Upper lobe of left lung (tissue), 6 donors: ENCODE measurements at regions not wholly inside any gene's neighbourhood (a gene's known extent, or its start where the extent isn't known, plus 50 kb on each side); places are given as distances from the start of the nearest gene placed in this dataset.

Experiments
- ATAC-seq, 2 donors: fragments of 200-7000 bp; cut with Tn5 transposase; one replicate each; pipeline ENCODE4 v1.9.1; 2022; ENCODE audit warnings: mild to moderate bottlenecking in 2 of 2, moderate library complexity in 2 of 2; ENCODE audit not compliant: low FRiP score in 2 of 2
- DNase-seq, 2 donors: peaks; one replicate each; pipeline ENCODE4 v3.0.0-alpha.2; 2019 to 2020
- H3K27ac ChIP-seq, 4 donors: fragments of 200-600 bp; sonication (generic); one replicate each; pipeline ENCODE4 v1.5.1; 2016 to 2019
- H3K27me3 ChIP-seq, 4 donors: fragments of 200-600 bp; sonication (generic); one replicate each; pipeline ENCODE4 v1.5.1; 2017 to 2019
- H3K36me3 ChIP-seq, 4 donors: fragments of 200-600 bp; sonication (generic); one replicate each; pipeline ENCODE4 v1.5.1; 2016 to 2019
- H3K4me1 ChIP-seq, 4 donors: fragments of 200-600 bp; sonication (generic); one replicate each; pipeline ENCODE4 v1.5.1; 2018 to 2019
- H3K4me3 ChIP-seq, 4 donors: fragments of 200-600 bp; sonication (generic); one replicate each; pipeline ENCODE4 v1.5.1; 2017 to 2019; ENCODE audit warnings: mild to moderate bottlenecking in 2 of 4, moderate library complexity in 1 of 4
- H3K9me3 ChIP-seq, 4 donors: fragments of 200-600 bp; sonication (generic); one replicate each; pipeline ENCODE4 v1.5.1; 2018 to 2019
- CTCF ChIP-seq, 6 experiments: fragments of 450-650 bp in 4 of 6; fragments of 200-600 bp in 2 of 6; sonication (generic) in 2 of 6; IDR thresholded peaks; one replicate each; pipeline ENCODE4 v1.5.1; 2016 to 2019; ENCODE audit warnings: antibody characterized with exemption in 6 of 6
- EP300 ChIP-seq, 4 donors: sonication (generic); formaldehyde crosslinking; IDR thresholded peaks; one replicate each; pipeline ENCODE4 v1.5.1; 2017; ENCODE audit warnings: antibody characterized with exemption in 4 of 4, control low read depth in 2 of 4
- POLR2A ChIP-seq, 4 donors: fragments of 450-650 bp; IDR thresholded peaks; one replicate each; pipeline ENCODE4 v1.5.1; 2016 to 2017; ENCODE audit warnings: antibody characterized with exemption in 4 of 4, mild to moderate bottlenecking in 2 of 4
- POLR2AphosphoS5 ChIP-seq, 2 donors: sonication (generic); formaldehyde crosslinking; IDR thresholded peaks; one replicate each; pipeline ENCODE4 v1.5.1; 2017; ENCODE audit warnings: antibody characterized with exemption in 2 of 2
- WGBS, 2 donors: methylation state at CpG; one replicate each; pipeline ENCODE4 v1.1.5; 2017 to 2018; 5-methylcytosine and 5-hydroxymethylcytosine counted together
- donor health status: DM: no; HTN: no; CAD: no; lungs with moderate emphysema.
- donor health status: DM: no; HTN: yes; CAD: no; lungs with severe emphysema.

GRCh38 chr16:65426484-65426883 lies 304.6 kb upstream of the CDH11 start:
- TF ChIP-seq POLR2A (IDR thresholded peaks at IDR 0.05) (no peak), EP300 (IDR thresholded peaks at IDR 0.05) (no peak)
- Histone ChIP-seq H3K36me3 (no peaks in the 10 kb centered on the region), H3K27ac (no peak overlapping the region), H3K9me3 (no peaks in the 10 kb centered on the region), H3K4me1 (no peaks in the 10 kb centered on the region), H3K4me3 (no peak overlapping the region), H3K27me3 (no peaks in the 10 kb centered on the region)
- DNase-seq (no peak), ATAC-seq (no peak)
- 91 to 94% methylated on average over 1 of the region's 1 CpG for WGBS, 2 donors

GRCh38 chr16:65422934-65423333 lies 301.1 kb upstream of the CDH11 start:
- DNase-seq (no peak), ATAC-seq (no peak)
- H3K4me1 ChIP-seq: no peaks in the 10 kb centered on the region
- WGBS, 2 donors: 91 to 95% methylated on average over 4 of the region's 4 CpGs
- H3K4me3 ChIP-seq: no peak overlapping the region
- H3K27ac ChIP-seq: no peak overlapping the region
- H3K9me3 ChIP-seq: no peaks in the 10 kb centered on the region
- no peak for TF ChIP-seq EP300 (IDR thresholded peaks at IDR 0.05)
- no peak for TF ChIP-seq CTCF (IDR thresholded peaks at IDR 0.05)
- TF ChIP-seq POLR2AphosphoS5 (IDR thresholded peaks at IDR 0.05): no peak
- TF ChIP-seq POLR2A (IDR thresholded peaks at IDR 0.05): no peak
- H3K27me3 ChIP-seq: no peaks in the 10 kb centered on the region
- no peaks in the 10 kb centered on the region for H3K36me3 ChIP-seq

DNA sequence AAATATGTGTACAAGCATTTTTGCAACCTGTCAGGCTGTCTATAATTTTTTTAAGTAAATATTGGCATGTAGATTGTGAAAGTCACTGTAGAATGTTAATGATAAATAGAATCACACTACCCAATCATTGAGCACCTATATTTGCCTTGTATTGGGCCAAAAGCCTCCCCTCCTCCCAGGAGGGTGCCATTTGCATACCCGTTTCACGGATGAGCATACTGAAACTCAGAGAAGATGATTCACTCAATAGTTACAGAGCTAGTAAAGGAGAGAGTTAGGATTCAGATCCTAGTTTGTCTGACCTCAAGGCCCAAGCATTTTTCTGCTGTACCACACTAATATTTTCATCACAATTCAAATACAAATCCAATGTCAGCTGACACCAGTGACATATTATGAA lies 299.7 kb upstream of the CDH11 start:
- H3K9me3 ChIP-seq: no peaks in the 10 kb centered on the region
- no peak overlapping the region for H3K4me3 ChIP-seq
- H3K4me1 ChIP-seq: no peaks in the 10 kb centered on the region
- H3K27ac ChIP-seq: no peak overlapping the region
- no peaks in the 10 kb centered on the region for H3K27me3 ChIP-seq
- DNase-seq (no peak), ATAC-seq (no peak)
- H3K36me3 ChIP-seq: no peaks in the 10 kb centered on the region
- TF ChIP-seq POLR2A (IDR thresholded peaks at IDR 0.05) (no peak), EP300 (IDR thresholded peaks at IDR 0.05) (no peak), POLR2AphosphoS5 (IDR thresholded peaks at IDR 0.05) (no peak), CTCF (IDR thresholded peaks at IDR 0.05) (no peak)
- WGBS, 2 donors: 86 to 90% methylated on average over 2 of the region's 2 CpGs

DNA sequence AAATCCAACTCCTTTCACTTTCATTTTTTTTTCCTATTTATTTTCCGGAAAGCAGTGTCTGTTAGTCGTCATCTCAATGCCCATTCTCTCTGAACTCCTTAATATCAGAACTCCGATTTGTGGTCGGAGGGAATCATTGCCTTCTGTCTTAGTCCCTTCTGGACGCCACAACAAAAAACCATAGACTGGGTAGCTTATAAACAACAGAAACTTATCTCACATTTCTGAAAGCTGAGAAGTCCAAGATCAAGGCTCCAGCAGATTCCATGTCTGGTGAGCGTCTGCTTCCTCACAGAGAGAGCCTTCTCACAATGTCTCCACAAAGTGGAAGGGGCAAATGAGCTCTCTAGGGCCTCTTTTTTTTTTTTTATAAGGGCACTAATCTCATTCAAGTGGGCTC lies 296.6 kb upstream of the CDH11 start:
- no peaks in the 10 kb centered on the region for H3K9me3 ChIP-seq
- no peaks in the 10 kb centered on the region for H3K27me3 ChIP-seq
- WGBS, 2 donors: 86 to 89% methylated on average over 6 of the region's 6 CpGs
- H3K36me3 ChIP-seq: no peaks in the 10 kb centered on the region
- no peak overlapping the region for H3K4me3 ChIP-seq
- ATAC-seq (no peak), DNase-seq (no peak)
- H3K4me1 ChIP-seq: no peaks in the 10 kb centered on the region
- TF ChIP-seq POLR2A (IDR thresholded peaks at IDR 0.05) (no peak), CTCF (IDR thresholded peaks at IDR 0.05) (no peak), EP300 (IDR thresholded peaks at IDR 0.05) (no peak)
- no peak overlapping the region for H3K27ac ChIP-seq

GRCh38 chr16:65415460-65415859 lies 293.6 kb upstream of the CDH11 start:
- Histone ChIP-seq H3K4me1 (no peaks in the 10 kb centered on the region), H3K36me3 (no peaks in the 10 kb centered on the region), H3K27ac (no peak overlapping the region), H3K4me3 (no peak overlapping the region), H3K27me3 (no peaks in the 10 kb centered on the region), H3K9me3 (no peaks in the 10 kb centered on the region)
- WGBS, 2 donors: 87 to 92% methylated on average over 3 of the region's 3 CpGs
- no peak for TF ChIP-seq EP300 (IDR thresholded peaks at IDR 0.05)
- no peak for ATAC-seq
- no peak for DNase-seq

GRCh38 chr16:65414284-65414984 lies 292.6 kb upstream of the CDH11 start:
- no peak overlapping the region for H3K4me3 ChIP-seq
- TF ChIP-seq EP300 (IDR thresholded peaks at IDR 0.05) (no peak), POLR2AphosphoS5 (IDR thresholded peaks at IDR 0.05) (no peak), POLR2A (IDR thresholded peaks at IDR 0.05) (no peak)
- DNase-seq (no peak), ATAC-seq (peak in 1 of 2 donors; percentile 66)
- no peaks in the 10 kb centered on the region for H3K4me1 ChIP-seq
- no peaks in the 10 kb centered on the region for H3K27me3 ChIP-seq
- WGBS, 2 donors: 74 to 81% methylated on average over 7 of the region's 7 CpGs
- no peak overlapping the region for H3K27ac ChIP-seq
- no peaks in the 10 kb centered on the region for H3K9me3 ChIP-seq
- no peaks in the 10 kb centered on the region for H3K36me3 ChIP-seq
